DMS153 treated with DMSO at 0.1 percent for 48 hours (cell line): ENCODE measurements at regions not wholly inside any gene's neighbourhood (a gene's known extent, or its start where the extent isn't known, plus 50 kb on each side); places are given as distances from the start of the nearest gene placed in this dataset.

Source experiments
- DNase-seq: peaks from one replicate; lab custom pipeline; 2025; ENCODE audit not compliant: unreplicated experiment; lab: John Stamatoyannopoulos, UW

DNA sequence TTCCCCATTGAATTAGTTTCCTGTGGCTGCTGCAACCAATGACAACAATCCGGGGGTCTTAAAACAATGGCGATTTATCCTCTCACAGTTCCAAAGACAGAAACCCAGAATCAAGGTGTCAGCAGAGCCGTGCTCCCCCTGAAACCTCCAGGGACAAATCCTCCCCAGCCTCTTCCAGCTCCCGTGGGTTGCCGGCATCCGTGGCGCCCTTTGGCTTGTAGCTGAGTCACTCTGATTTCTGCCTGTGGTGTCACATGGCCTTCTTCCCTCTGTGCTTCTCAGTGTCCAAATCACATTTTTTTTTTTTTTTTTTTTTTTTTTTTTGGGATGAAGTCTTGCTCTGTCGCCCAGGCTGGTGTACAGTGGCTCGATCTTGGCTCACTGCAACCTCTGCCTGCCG lies 64.5 kb upstream of the STX18 start:
- no peak for DNase-seq

DNA sequence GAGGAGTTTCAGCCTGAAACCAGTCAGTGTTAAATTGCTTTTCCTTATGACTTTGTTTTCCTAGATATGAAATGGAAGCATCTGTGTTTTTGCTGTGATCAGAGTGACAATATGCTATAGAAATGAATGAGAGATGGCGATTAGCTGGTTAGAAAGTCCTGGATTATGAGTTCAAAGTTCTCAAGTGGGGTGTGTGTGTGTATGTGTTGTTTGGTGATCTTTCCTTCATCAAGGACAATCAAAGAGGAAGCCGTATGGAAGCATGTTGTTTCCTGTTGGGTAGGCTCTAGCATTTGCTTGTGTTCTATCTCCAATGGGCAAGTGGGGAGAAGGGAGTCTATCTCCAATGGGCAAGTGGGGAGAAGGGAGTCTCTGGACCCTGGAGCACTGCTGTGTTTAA lies 64.0 kb upstream of the STX18 start:
- no peak for DNase-seq

DNA sequence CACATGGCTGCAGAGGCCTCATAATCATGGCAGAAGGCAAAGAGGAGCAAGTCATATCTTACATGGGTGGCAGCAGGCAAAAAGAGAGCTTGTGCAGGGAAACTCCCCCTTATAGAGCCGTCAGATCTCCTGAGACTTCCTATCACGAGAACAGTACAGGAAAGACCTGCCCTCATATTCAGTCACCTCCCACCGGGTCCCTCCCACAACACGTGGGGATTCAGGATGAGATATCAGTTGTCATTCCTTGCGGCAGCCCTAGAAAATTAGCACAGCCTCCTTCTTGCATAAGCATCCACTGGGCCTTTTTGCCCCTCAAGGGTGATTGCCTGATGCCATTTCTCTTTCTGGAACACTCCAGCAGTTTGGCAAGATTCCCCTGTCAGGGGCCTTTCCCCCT lies 61.7 kb upstream of the STX18 start:
- no peak for DNase-seq

DNA sequence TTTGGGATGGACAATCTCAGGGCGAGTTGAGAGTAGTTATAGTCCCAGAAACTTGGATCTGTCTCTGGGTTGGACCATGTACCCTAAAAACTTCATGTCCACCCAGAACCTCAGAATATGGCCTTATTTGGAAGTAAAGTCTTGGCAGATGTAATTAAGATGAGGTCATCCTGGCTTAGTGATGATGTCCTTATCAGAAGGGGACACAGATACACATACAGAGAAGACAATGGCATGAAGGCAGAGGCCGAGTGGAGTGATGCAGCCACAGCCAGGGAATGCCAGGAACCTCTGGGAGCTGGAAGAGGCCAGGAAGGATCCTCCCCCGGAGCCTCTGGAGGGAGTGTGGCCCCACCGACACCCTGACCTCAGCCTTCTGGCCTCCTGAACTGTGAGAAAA lies 61.2 kb upstream of the STX18 start:
- no peak for DNase-seq

DNA sequence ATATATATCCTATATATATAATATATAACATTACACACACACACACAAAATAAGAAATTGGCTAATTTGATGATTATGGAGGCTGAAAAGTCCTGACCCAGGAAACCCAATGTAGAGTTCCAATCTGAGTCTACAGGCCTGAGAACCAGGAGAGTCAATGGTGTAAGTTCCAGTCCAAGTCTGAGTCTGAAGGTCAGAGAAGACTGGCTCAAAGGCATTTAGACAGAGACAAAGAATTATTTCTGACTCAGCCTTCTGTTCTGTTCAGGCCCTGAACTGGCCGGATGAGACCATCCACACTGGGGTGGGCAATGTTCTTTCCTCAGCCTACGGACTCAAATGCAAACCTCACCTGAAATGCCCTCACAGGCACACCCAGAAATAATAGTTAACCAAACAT lies 60.6 kb upstream of the STX18 start:
- DNase-seq = no peak

DNA sequence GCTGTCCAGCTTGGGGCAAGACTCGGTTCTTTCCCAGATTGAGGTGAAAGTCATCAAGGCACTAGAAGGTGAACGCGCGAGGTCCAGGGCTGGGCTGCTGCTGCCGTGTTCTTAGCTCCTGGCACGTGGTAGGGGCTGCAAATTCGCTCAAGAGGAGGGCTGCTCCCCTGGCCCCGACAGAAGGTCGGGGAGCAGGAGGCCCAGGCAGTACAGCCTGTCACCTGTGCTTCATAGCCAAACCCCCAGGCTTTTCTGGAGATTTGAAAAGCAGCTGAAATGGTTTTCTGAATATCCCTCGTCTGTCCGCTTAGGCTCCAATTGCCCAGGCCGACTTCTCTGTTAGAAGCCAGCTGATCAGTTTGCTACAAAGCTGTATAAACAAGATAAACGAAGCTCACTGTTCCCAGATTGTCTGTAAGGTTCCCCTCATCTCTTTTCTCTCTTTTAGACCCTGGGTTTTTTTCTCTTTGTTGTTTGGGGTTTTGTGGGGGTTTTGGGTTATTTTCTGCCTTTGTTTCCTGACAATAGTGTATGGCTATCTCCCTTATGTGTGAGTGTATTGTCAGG lies 60.0 kb upstream of the STX18 start:
- no peak for DNase-seq

DNA sequence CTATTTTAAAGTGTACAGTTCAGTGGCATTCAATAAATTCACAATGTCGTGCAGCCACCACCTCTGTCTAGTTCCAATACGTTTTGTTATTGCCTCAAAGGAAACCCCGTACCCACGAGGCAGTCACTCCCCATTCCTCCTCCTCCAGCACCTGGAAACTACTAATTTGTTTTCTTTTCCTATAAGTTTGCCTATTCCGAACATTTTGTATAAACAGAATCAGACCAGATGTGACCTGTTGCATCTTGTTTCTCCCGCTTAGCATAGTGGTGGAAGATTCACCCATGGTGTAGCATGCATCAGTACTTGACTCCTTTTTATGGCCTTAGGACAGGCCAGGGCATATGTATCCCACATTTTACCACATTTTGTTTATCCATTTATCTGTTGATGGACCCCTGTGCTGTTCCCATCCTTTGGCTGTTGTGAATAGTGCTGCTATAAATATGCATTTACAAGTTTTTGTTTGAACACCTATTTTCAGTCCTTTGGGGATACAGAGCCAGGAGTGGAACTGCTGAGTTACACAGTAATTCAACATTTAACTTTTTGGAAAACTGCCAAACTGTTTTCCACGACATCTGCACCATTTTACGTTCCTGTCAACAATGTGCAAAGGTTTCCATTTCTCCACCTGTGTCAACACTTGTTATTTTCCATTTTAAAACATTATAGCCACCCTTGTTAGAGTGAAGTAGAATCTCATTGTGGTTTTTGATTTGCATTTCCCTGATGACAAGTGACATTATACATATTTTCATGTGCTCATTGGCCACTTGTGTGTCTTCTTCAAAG lies 57.8 kb upstream of the STX18 start:
- peak; percentile 53 for DNase-seq

DNA sequence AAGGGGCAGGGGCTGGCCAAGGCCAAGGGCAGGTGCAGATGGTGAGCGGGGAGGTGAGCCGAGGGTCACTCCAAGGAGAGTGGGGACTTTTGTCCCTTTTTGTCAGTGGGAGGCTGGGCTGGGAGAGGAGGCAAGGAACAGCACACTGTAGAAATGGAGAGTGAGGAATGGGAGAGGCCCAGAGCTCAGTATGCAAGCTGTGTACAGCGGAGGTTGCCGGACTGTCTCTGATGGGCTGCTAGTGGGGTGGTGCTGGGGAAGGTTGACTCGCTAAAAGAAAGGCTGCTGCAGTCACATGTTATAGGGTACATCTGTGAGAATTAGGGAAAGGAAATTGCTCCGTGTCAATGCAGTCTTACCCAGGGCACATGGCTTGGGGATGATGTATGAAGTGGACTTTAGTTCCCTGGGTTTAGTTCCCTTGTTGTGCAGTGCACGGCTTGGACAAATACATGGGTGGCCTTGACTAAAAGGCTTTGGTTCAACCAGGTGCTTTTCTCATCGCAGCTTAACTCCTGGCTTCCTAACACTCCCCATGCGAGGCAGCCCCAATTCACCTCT lies 57.1 kb upstream of the STX18 start:
- DNase-seq = no peak

DNA sequence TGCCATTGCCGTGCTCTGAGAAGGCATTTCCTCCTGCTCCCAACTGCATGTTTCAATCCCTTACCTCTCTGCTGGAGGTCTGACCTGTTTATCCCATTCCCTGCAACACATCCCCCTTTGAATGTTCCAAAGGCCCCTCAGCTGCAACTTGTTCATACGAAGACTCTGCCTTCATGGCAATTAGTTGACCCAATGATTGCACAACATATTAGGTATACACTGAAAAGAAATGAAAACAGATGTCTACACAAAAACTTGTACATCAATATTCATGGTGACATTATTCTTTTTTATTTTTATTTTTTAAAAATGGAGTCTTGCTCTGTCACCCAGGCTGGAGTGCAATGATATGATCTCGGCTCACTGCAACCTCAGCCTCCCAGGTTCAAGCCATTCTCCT lies 54.9 kb upstream of the STX18 start:
- no peak for DNase-seq

DNA sequence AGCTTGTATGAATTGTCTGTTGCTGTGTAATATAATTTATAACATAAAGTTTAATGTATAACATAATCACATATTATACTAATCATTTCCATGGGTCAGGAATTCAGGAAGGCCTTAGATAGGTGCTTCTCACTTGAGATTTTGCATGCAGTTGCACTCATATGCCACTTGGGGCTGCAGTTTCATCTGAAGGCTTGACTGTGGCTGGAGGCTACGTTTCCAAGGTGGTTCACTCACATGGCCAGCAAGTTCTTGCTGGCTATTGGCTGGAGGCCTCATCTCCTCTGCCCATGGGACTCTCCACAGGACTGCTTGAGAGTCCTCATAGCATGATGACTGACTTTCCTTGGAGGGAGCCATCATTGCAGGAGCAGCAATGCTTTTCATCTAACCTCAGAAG lies 53.4 kb upstream of the STX18 start:
- no peak for DNase-seq

DNA sequence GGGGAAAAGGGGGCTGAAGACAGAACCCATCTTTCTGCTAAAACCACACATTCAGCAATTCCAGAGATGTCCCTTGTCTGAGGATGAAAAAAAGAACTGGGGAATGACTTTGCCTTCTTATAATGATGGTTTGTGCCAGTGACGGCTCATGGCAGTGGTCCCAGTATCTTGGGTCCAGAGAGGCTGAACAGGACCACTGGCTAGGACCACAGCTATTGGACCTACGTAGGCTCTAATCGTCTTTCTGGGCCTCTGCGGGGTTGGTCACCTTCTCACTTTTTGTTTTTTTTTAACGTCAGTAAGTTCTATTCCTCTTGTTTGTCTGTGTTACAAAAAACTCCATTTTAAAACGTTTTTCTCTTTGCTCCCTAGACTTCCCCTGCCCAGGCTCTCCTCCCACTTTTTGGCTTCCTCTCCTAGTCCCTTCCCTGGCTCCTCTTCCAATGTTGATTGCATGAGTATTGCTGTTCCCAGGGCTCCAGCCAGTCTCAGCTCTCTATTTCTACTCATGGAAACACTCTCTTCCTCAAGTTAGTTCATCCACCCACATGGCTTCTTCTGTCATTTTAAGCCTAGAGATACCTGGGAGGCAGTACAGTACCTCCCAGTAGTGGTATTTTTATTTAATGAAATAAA lies 52.6 kb upstream of the STX18 start:
- DNase-seq = no peak

DNA sequence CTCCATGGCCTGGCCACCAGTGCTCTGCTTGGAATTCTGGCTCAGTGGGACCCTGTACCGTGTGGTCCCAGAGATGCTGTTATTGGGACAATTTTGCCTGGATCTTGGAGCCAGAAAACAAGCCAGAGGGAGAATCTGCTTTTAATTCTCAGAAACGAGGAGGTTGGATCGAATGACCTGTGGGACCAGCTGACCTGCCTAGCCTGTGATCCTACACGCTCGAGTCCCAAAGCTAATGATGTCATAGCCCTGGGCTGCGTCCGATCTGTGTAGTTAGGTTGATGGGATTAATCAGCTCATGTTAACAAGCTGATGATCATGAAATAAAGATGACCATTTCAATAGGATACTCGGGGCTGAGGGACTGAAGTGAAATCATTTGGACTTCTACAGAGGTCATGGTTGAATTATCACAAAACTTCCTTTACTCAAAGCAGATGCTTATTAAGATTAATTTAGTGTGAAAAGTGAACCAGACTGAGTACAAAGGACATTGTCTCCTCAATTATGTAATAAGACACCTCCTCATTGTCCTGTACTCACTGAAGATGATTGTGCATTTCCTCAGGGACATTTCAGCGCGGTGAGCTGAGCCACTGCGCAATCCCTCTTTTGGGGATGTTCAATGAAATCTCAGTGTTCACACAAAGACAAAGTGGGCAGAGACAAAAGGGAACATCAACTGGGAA lies 51.9 kb upstream of the STX18 start:
- no peak for DNase-seq

DNA sequence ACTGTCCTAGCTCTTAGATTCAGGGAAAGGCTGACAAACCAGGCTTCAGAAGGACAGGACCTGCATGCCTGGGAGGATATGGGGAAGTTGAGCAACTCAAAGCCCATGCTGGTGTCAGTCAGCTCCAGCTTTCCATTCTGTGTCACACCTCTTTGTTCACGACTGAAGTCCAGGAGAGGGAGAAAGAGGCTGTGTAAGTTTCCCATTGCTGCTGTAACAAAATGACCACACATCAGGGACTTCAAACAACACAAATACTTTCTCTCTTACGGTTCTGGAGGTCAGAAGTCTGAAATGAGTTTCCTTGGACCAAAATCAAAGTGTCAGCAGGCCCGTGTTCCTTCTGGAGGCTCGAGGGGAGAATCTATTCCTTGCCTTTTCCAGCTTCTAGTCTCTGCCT lies 50.6 kb upstream of the STX18 start:
- no peak for DNase-seq
